Muscle layer of duodenum (tissue), 2 donors: ENCODE measurements at regions not wholly inside any gene's neighbourhood (a gene's known extent, or its start where the extent isn't known, plus 50 kb on each side); places are given as distances from the start of the nearest gene placed in this dataset.
"Not testable (repeated sequence)": the region's sequence is repeated elsewhere in the genome, so short reads cannot be mapped to it uniquely, and the experiment has no call there.

ENCODE experiments used
- H3K27ac ChIP-seq: one replicate; pipeline ENCODE4 v1.7.0; 2013; ENCODE audit warnings: mild to moderate bottlenecking, low read length
- H3K27me3 ChIP-seq: one replicate; pipeline ENCODE4 v1.7.0; 2013; ENCODE audit warnings: low read depth, mild to moderate bottlenecking, control low read depth, low read length
- H3K36me3 ChIP-seq, 2 donors: one replicate each; pipeline ENCODE4 v1.7.0; 2013; ENCODE audit warnings: low read length in 2 of 2, control low read depth in 1 of 2, mild to moderate bottlenecking in 1 of 2; ENCODE audit not compliant: insufficient read depth in 2 of 2, control insufficient read depth in 1 of 2
- H3K4me1 ChIP-seq, 2 donors: one replicate each; pipeline ENCODE4 v1.7.0; 2013; ENCODE audit warnings: low read length in 2 of 2, mild to moderate bottlenecking in 2 of 2, control low read depth in 1 of 2, moderate library complexity in 1 of 2; ENCODE audit not compliant: insufficient read depth in 2 of 2, control insufficient read depth in 1 of 2
- H3K4me3 ChIP-seq, 2 donors: one replicate each; pipeline ENCODE4 v1.7.0; 2013; ENCODE audit warnings: low read length in 2 of 2, low read depth in 1 of 2, mild to moderate bottlenecking in 1 of 2
- H3K9me3 ChIP-seq, 2 donors: one replicate each; pipeline ENCODE4 v1.7.0; 2013; ENCODE audit warnings: low read length in 2 of 2, control low read depth in 1 of 2, mild to moderate bottlenecking in 1 of 2; ENCODE audit not compliant: control insufficient read depth in 1 of 2
- donor health status: healthy.

GRCh38 chr16:22642416-22643088 is 131.9 kb downstream of the NPIPB5 start:
- H3K4me3 ChIP-seq = no peak overlapping the region
- H3K27me3 ChIP-seq = no peaks in the 10 kb centered on the region
- no peaks in the 10 kb centered on the region for H3K4me1 ChIP-seq
- H3K9me3 ChIP-seq = peaks cover 0 to 4% of the 10 kb centered on the region in 2 donors
- no peaks in the 10 kb centered on the region for H3K36me3 ChIP-seq
- no peak overlapping the region for H3K27ac ChIP-seq

- H3K4me1 ChIP-seq, H3K36me3 ChIP-seq, H3K4me3 ChIP-seq, H3K27ac ChIP-seq, H3K9me3 ChIP-seq, H3K27me3 ChIP-seq: not testable (repeated sequence)
Observed at GRCh38 chr16:22643203-22643602, 132.5 kb downstream of the NPIPB5 start.

- H3K27me3 ChIP-seq = no peaks in the 10 kb centered on the region
- no peak overlapping the region for H3K4me3 ChIP-seq
- H3K9me3 ChIP-seq = no peaks in the 10 kb centered on the region
- no peak overlapping the region for H3K27ac ChIP-seq
- H3K4me1 ChIP-seq = no peaks in the 10 kb centered on the region
- H3K36me3 ChIP-seq = no peaks in the 10 kb centered on the region
Observed at GRCh38 chr16:22643886-22644285, 133.2 kb downstream of the NPIPB5 start.

GRCh38 chr16:22645868-22646267 is 135.2 kb downstream of the NPIPB5 start:
- Histone ChIP-seq H3K27ac (no peak overlapping the region), H3K36me3 (no peaks in the 10 kb centered on the region), H3K27me3 (no peaks in the 10 kb centered on the region), H3K4me1 (no peaks in the 10 kb centered on the region), H3K4me3 (no peak overlapping the region), H3K9me3 (no peaks in the 10 kb centered on the region)

GRCh38 chr16:22646948-22647556 is 136.4 kb downstream of the NPIPB5 start:
- H3K36me3 ChIP-seq = no peaks in the 10 kb centered on the region
- no peaks in the 10 kb centered on the region for H3K4me1 ChIP-seq
- H3K27ac ChIP-seq = no peak overlapping the region
- H3K27me3 ChIP-seq = no peaks in the 10 kb centered on the region
- no peaks in the 10 kb centered on the region for H3K9me3 ChIP-seq
- H3K4me3 ChIP-seq = no peak overlapping the region

GRCh38 chr16:22648141-22648540 is 137.4 kb downstream of the NPIPB5 start:
- H3K36me3 ChIP-seq = no peaks in the 10 kb centered on the region
- no peak overlapping the region for H3K27ac ChIP-seq
- H3K9me3 ChIP-seq = no peaks in the 10 kb centered on the region
- no peaks in the 10 kb centered on the region for H3K27me3 ChIP-seq
- no peaks in the 10 kb centered on the region for H3K4me1 ChIP-seq
- H3K4me3 ChIP-seq = no peak overlapping the region

- H3K4me1 ChIP-seq = no peaks in the 10 kb centered on the region
- H3K27ac ChIP-seq = no peak overlapping the region
- H3K4me3 ChIP-seq = no peak overlapping the region
- no peaks in the 10 kb centered on the region for H3K36me3 ChIP-seq
- no peaks in the 10 kb centered on the region for H3K9me3 ChIP-seq
- no peaks in the 10 kb centered on the region for H3K27me3 ChIP-seq
Observed at GRCh38 chr16:22648941-22649340, 138.2 kb downstream of the NPIPB5 start.

- H3K36me3 ChIP-seq, H3K4me3 ChIP-seq, H3K9me3 ChIP-seq, H3K27me3 ChIP-seq, H3K4me1 ChIP-seq, H3K27ac ChIP-seq: not testable (repeated sequence)
Observed at GRCh38 chr16:22651111-22651817, 140.6 kb downstream of the NPIPB5 start.

GRCh38 chr16:22652463-22652845 is 141.8 kb downstream of the NPIPB5 start:
- Histone ChIP-seq H3K4me1 (no peaks in the 10 kb centered on the region), H3K4me3 (no peak overlapping the region), H3K27me3 (no peaks in the 10 kb centered on the region), H3K27ac (no peak overlapping the region), H3K9me3 (no peaks in the 10 kb centered on the region), H3K36me3 (no peaks in the 10 kb centered on the region)

- Histone ChIP-seq H3K4me3 (no peak overlapping the region), H3K9me3 (no peaks in the 10 kb centered on the region), H3K36me3 (no peaks in the 10 kb centered on the region), H3K27me3 (no peaks in the 10 kb centered on the region), H3K27ac (no peak overlapping the region), H3K4me1 (no peaks in the 10 kb centered on the region)
Observed at GRCh38 chr16:22653876-22654275, 143.2 kb downstream of the NPIPB5 start.

- H3K27me3 ChIP-seq, H3K4me3 ChIP-seq, H3K4me1 ChIP-seq, H3K36me3 ChIP-seq, H3K9me3 ChIP-seq, H3K27ac ChIP-seq: not testable (repeated sequence)
Observed at GRCh38 chr16:22656573-22656972, 145.9 kb downstream of the NPIPB5 start.
